HG03565 (cell line): ENCODE measurements at regions not wholly inside any gene's neighbourhood (a gene's known extent, or its start where the extent isn't known, plus 50 kb on each side); places are given as distances from the start of the nearest gene placed in this dataset.

Experiments used
- ATAC-seq: cut with Tn5 transposase; IDR thresholded peaks from one replicate; pipeline ENCODE4 v1.9.1; 2021; ENCODE audit warnings: mild to moderate bottlenecking, moderate library complexity; ENCODE audit not compliant: unreplicated experiment

- ATAC-seq: peak; percentile 30
Observed at GRCh38 chr13:73767747-73768315, 366.4 kb downstream of the KLF12 start.

DNA sequence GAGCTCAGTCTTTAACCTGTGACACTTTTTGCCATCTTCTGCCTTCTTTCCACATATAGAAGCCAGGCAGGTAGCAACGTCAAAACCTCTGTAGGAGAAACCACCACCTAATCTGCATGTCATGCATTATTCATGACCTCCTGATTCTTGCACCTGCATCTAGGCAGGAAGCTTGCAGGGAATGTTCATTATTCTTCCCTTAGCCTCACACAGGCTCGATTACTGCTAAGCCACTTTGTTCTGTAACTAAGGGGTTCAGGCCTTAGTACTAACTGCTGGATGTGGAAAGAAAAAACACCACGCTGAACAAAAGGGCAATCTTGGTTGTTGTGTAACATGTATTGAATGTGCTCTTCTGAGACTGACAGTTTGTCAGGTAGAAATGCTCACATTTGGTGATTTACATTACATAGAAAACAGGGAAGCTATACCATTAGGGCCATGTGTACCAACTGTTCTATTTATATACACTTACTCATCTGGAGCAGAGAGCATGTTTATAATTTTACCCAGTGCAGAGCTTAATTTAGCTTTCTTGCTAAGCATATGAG lies 366.9 kb downstream of the KLF12 start:
- peak; percentile 31 for ATAC-seq

GRCh38 chr13:73765651-73766384 lies 368.4 kb downstream of the KLF12 start:
- peak; percentile 45 for ATAC-seq

GRCh38 chr13:73759434-73759833 lies 374.8 kb downstream of the KLF12 start:
- ATAC-seq: no peak

- ATAC-seq: no peak
Observed at GRCh38 chr13:73757481-73758233, 376.5 kb downstream of the KLF12 start.

DNA sequence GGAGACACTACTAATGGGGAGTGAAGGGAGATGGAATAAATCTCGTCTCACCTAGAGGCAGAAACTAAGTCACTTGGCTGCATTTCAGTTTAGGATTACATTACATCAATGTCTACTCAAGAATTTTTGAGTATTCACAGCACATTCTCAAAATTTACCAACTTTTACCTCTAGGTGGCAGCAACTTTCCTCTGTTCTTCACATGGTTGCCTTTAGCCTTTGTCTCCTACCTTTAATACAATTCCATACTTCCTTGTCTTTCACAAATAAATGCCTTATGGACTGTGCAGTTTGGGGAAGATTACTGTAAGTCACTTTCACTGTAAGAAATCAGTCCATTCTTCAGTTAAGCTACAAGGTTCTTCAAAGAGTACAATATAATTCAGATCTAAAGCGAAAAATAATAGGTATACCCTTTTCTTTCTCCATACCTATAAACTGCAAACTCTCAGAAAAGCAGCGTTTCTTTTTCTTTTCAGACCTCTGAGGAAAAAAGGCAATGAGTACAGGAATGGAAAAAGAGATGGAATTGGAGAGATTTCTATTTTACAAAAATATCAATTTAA lies 379.4 kb downstream of the KLF12 start:
- ATAC-seq: peak; percentile 76

DNA sequence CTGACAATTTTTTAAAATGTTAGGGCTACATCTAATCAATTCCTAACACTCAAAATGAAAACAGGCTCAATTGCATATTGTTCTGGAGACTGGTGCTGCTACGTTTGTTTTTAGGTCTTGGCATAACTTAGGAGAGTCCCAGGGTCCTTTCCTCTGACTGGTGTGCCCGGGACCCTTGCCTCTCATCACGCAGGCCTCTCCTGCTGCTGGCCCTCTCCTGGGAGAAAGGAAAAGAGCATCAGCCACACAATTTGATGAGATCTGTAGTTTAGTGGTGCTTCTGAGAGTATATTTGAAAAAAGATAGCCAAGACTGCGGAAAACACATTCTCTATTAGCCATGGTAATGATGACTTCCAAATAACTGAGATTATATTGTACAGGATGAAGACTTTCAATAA lies 380.0 kb downstream of the KLF12 start:
- no peak for ATAC-seq

GRCh38 chr13:73751290-73751689 lies 382.9 kb downstream of the KLF12 start:
- no peak for ATAC-seq

DNA sequence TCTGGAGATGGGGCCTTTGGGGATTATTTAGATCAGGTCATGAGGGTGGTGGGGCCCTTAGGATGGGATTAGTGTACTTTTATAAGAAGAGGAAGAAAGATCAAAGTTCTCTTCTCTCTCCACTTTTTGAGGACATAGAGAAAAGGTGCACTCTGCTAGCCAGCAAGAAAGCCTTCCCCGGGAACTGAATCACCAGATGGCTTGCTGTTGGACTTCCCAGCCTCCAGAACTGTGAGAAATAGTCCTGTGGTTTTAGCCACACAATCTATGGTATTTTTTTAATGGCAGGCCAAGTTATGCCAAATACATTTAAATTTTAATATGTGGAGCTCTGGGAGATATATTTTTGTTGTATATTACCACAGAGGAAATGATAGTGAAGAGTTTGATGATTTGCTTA lies 385.8 kb downstream of the KLF12 start:
- ATAC-seq: no peak

DNA sequence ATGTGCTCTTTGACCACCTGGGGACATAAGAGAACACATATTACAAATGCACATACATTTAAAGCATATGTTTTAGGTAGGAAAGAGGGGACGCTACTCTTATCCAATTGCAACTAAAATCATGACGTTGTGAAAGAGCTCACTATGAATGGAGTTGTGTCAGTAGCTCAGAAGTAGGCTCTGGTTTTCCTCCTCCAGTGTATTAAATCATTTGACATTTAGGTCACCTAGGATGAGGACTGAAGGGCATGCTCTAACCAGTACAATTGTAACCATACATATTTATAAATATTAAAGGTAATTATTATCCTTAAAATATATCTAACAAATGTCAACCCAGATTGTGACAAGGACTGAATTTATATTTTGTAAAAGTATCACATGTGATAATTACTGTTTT lies 389.0 kb downstream of the KLF12 start:
- no peak for ATAC-seq

- no peak for ATAC-seq
Observed at GRCh38 chr13:73742982-73743381, 391.2 kb downstream of the KLF12 start.

DNA sequence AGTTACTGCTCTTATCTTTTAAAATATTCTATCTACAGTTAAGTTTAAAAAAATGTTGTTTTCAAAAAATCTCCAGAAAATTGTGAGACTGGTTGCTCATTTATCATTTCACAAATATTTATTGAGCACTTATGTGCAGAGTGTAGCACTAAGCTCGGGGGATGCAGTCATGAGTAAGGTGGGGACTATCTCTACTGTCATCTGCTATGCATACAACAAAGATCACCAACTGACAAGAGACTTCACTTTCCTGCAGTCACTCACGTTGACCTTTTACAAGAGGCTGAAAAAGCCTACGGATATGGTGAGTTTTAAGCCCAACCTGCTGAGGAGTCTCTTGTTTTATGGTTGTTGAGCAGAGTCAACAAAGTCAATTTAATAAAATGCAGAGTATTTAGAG lies 392.5 kb downstream of the KLF12 start:
- ATAC-seq: no peak

GRCh38 chr13:73741111-73741510 lies 393.1 kb downstream of the KLF12 start:
- ATAC-seq: no peak

GRCh38 chr13:73740666-73741065 lies 393.5 kb downstream of the KLF12 start:
- no peak for ATAC-seq

DNA sequence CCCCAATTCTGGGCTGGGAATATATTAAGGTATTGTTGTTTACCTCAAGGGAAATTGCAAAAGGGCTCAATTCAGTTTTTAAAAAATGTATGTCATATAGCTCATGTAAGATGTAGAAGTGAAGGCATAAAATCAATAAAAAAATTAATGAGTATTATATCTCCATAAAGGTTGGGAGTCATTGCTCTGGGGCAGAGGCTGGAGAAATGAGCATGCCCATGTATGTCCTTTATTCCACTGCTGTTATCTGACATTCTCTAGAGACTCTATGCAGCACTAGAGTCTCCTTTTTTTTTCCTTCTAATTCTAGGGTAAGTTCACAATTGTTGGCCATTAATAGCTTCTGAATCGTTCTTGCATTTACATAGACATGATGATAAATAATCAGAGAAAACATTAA lies 394.8 kb downstream of the KLF12 start:
- ATAC-seq: no peak

DNA sequence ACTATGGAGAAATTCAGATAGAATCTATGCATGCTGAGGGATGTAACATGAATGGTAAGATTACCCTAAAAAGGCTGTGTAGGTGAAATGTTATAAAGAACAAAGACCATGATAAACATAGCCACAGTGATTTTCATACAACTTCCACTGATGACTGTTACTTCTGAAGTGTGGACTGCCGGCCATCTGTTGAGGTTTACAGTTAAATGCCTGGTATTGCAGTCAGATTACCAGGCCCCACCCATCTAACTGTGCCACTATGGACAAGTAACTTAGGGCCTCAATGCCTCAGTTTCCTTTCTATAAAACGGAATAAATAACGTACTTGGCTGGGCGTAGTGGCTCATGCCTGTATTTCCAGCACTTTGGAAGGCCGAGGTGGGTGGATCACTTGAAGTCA lies 395.6 kb downstream of the KLF12 start:
- ATAC-seq: no peak

DNA sequence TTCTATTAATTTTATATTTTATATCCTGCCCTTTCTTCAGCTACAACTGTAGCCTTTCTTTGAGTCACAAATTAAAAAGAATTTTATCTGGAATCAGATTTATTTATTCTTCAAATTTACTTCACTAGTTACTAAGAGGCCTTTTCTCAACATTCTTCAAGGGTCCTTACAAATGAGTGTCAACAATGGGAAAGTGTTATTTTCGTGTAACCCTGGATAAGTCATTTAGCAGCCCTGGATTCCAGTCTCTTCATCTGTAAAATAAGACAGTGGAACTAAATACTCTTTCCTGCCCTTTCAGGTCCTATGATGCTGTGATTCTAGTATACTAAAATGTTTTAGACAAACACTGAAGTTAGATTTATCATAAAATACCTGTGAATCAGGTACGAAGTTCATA lies 397.0 kb downstream of the KLF12 start:
- no peak for ATAC-seq

DNA sequence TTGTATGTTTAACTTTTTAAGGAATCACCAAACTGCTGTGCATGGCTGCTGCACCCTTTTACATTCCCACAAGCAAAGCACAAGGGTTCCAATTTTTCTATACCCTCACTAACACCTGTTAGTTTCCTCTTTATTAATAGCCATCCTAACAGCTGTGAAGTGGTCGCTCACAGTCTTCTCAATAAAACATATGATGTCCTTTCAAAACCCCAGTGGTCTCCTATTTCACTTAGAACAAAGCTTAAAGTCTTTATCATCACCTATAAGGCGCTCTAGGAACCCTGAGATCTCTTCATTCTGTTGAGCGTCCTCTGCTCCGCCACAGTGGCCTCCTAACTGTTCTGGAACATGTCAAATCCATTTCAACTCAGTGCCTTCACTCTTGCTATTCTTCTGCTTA lies 400.5 kb downstream of the KLF12 start:
- ATAC-seq: no peak

DNA sequence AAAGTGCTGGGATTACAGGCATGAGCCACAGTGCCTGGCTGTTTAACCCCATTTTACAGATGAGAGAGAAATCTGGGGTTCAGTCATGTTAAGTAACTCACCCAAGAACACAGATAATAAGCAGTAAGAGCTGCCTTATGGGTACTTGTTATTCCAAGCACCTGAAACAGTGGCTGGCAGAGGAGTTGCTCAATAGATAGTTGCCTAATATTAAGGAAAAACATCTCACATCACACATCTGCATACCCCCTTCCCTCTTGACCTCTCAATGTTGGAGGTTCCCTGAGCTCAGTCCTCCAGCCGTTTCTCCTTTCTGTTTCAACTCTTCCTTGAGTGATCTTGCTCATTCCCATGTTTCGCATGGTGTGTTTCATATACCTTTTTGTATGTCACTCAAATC lies 401.9 kb downstream of the KLF12 start:
- no peak for ATAC-seq

DNA sequence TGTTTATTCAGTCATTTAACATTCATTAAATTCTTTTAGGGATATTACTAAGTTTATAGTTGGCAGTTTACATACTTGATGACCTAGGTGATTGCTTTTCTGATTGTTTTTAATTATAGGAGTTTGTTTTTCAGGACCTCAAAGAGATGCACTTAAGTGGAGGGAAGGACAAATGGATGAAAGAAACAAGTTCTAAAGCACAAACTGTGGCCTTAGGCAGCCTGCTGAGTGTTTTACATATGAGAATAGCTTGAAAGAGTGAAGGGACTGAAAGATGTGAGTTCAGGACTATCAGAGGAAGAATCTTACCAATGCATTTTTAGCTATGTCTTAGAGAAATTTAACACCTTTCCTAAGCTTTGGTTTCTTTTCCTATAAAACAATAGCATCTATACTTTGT lies 402.6 kb downstream of the KLF12 start:
- ATAC-seq: no peak

DNA sequence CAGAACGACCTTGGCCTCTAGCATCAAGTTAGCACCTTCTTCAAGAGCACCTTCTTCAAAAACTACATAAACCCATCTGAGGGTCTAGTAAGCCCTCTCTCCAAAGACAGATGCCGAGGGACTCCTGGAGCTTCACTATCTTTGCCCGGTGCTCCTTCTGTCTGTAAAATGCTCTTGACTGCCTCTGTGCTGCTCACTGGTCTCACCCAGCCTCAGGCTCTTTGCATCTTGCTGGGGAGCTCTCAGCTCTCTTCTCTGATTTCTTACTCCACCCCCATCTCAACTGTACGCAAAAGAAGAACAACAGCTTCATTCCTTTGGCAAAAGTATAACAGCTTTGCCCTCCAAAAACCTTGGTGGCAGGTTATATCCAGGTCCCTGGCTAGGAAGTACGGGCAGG lies 404.2 kb downstream of the KLF12 start:
- no peak for ATAC-seq

DNA sequence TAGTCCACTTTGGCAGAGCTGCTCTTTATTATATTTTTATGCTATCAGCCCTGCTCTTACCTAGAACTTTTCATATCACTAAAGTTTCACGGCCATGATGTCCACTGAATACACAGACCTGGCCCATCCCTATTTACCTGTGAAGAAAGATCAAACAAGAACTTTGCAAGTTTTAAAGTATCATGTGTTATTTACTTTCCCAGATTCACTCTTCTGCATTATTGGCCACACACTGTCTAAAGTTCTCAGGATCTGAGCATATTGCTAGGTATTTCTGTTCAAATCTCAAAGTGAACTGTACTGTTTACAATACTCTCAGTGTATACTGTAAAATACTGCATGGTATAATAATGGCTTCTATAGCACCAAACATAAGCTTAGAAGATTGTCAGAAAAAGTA lies 405.2 kb downstream of the KLF12 start:
- no peak for ATAC-seq
